HTR-8/SVneo (cell line): ENCODE measurements at regions not wholly inside any gene's neighbourhood (a gene's known extent, or its start where the extent isn't known, plus 50 kb on each side); places are given as distances from the start of the nearest gene placed in this dataset.

Experiments
- DNase-seq: peaks from one replicate; pipeline ENCODE4 v3.0.0; 2011; ENCODE audit warnings: low spot score, mixed read lengths; ENCODE audit not compliant: insufficient read length
- FAIRE-seq: peaks from 2 replicates; lab custom pipeline; 2011; peaks lifted over from hg19 to GRCh38; lab: Jason Lieb, UNC

DNA sequence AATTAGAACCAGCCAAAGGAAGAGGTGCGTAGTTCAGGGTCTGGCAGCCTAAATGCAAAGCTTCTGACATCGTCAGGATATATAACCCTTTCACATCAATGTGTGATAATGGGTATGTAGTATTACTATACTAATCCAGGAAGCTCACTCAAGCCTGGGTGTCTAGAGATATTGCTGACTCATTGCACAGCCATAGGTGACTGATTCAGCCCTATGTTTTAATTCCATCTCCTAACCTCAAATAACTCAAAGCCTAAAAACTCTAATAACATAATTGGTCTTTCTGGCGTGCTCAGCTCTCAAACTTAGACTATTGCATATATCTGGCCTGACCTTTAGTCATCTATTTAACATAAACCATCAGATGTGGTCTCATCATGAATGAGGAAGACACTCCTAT lies 658.4 kb downstream of the TBC1D32 start:
- DNase-seq (no peak), FAIRE-seq (no peak)

DNA sequence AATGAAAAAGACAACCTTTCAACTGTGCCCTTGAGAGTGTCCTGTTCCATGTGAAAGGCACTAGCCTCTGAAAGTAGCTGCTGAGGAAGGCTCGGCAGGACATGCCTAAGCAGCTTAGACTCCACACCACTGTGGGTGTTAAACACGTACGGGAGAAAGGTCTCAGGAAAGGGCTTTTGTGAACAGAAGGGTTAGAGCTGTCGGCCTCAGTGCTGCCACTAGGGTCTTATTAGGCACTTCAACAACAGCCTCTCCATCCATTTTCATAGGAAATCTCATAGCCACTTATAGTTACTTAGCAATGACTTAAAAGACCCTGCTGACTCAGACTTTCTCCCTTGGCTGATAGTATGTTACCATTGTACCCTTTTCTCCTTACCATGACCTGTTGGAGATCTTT lies 662.8 kb downstream of the TBC1D32 start:
- FAIRE-seq = no peak
- DNase-seq = no peak

DNA sequence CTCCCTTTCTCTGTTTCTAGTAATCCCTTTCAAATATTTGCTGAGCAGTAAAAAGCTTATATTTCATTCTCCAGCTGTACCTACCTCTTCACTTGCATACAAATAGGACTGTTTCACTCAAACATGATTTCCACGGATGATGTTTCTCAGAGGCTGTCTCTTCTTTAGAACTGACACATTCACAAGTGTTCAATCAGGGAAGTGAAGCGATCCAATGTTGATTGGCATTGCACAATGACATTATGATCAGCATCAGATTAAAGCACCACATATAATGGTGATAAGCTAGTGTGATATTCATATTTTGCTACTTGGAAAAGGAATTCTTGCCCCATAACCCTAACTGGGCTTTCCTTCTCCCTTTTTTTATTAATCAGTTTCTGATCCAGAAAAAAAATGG lies 681.8 kb downstream of the TBC1D32 start:
- no peak for FAIRE-seq
- no peak for DNase-seq

DNA sequence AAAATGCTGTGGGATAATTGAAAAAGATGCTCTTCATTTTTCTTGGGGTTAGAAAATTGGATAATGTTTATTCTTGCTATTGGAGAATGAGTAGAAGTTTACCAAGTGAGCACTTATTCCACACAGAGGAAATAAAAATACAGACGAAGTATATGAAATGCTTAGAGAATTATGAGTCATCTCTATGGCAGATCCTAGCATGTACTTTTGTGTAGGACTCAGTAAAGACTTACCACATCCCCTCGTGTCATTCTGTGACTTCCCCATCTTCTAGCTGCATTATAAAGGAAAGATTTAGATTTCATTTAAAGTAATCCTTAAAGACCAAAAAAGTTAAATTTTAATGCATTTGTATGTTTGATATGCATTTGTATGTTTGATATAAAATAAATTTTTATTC lies 685.6 kb downstream of the TBC1D32 start:
- no peak for FAIRE-seq

DNA sequence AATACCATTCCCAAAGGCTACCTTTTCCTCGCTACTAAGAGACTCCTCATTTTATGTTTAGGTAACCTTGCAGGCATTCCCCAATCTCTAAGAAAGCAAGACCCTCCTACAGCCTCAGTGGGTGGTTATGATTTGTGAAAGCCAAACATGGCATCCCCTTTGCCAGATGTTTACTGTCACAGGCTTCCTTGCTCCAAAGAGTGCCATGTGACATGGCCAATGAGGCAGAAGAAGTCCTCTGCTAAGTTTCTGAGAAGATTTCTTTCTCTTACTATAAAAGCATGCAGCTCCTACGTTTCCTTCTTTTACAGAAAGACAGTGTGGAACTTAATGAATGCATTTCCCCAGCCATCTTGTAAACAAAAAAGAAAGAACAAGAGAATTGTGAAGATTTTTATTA lies 688.2 kb downstream of the TBC1D32 start:
- DNase-seq (no peak), FAIRE-seq (no peak)

More for the DNA sequence above, 685.6 kb downstream of the TBC1D32 start:
- DNase-seq = no peak

DNA sequence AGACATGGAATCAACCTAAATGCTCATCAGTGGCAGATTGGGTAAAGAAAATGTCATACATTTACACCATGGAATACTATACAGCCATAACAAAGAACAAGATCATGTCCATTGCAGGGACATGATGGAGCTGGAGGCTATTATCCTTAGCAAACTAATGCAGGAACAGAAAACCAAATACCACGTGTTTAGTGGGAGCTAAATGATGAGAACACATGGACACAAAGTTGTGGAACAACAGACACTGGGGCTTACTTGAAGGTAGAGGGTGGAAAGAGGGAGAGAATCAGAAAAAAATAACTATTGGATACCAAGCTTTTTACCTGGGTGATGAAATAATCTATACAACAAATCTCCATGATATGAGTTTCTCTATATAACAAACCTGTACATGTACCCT lies 701.3 kb downstream of the TBC1D32 start:
- no peak for FAIRE-seq
- DNase-seq = no peak

DNA sequence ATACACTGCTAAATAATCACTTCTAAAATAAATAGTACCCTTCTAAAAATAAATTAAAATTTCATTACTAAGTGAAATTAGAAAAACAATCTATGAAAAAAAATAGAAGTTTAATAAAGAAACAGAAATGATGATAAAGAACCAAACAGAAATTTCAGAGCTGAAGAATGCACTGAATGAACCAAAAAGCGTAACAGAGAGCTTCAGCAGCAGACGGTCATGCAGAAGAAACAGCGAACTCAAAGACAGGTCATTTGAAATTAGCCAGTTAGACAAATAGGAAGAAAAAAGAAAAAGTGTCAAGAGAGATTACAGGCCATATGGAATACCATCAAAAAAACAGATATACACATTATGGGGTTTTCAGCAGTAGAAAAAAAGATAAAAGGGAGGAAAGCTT lies 706.7 kb downstream of the TBC1D32 start:
- no peak for FAIRE-seq
- no peak for DNase-seq

DNA sequence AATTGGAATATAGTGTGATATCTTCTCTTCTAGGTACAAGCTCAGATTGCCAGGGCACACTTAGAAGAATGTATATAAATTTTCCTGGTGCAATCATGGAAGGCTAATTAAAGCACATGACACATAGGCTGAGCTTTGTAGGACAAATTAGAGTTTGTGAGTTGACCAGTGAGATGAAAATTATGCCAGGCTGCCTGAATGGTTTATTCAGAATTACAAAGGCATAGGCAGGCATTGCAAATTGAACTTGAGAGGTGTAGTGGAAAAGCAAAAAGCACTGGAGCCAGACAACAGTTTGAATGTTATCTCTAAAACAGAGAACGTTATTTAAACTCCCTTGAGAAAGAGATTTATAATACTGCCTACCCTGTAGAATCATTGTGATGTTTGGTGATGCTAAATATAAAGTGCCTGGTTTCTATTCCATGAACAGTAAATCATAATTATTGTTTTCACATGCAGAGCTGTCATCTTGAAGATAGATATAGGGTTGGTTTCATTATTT lies 712.1 kb downstream of the TBC1D32 start:
- FAIRE-seq (no peak), DNase-seq (no peak)

DNA sequence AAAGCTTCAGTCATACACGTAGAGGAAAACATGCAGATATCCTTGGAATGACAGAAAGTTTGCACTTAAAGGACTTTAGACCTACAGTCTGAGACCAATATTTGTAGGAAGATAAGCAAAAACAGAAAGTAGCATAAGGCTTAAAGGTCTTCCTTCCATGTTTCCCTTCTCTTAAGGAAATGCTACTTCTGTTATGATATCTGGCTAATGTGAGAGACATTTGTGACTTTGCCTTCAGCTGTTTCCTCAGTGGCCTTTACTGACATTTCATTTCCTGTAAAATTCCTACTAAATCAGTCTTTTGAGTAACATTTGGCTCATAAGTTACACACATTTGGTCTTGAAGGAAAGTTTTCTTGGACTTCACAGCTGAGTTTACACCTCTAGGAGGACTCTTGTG lies 713.4 kb downstream of the TBC1D32 start:
- FAIRE-seq = no peak
- DNase-seq = no peak

DNA sequence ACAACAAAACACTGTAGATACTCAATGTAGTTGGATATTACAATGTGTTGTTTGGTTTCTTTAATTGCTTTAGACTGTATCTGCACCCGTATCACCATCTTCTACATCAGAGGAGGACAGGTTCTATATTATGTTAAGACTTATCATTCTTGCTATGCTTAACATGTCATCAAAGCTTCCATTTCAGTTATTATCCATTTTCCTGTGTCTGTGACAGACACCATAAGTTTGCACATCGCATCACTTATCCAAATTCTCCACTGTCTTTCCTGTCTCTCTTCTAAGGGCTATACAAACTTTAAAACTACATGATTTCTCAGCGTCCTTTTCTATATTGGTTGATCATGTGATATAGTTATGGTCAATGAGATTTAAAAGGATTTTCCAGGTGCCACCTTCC lies 719.0 kb downstream of the TBC1D32 start:
- FAIRE-seq (no peak), DNase-seq (no peak)

DNA sequence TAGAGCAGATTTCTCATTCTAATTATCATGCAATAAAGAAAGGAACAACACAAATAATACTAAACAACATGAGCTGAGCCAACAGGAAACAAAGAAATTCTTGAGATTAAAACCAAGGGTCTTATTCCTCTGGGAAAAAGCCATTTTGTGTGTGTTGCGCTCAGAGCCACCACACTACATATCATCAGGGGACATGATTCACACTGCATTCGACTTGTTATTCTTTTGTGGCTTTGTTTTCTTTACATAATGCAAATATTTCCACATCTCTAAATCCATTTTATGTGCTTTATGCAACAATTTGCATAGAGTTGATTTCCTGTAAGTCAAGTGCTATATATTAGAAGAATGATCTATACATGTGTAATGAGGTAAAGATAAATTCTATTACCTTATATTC lies 719.6 kb downstream of the TBC1D32 start:
- no peak for FAIRE-seq
- no peak for DNase-seq

DNA sequence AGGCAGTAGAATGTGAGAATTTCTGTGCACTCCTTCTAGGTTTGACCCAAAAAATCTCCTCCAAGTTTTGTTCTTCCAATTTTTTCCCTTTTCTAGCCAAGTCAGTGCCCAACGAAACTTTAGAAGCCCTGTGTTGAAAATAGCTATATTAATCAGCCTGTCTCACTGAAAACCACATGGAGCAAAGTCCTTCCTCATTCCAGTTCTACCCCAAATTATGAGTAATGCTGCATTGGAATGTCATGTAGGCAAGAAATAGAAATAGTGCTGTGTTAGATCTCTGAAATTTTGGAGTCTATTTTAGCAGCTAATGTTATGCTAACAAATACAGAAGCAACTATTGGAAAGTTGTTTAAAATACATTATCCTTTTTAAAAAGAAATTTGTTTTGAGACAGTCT lies 725.5 kb downstream of the TBC1D32 start:
- DNase-seq (no peak), FAIRE-seq (no peak)

DNA sequence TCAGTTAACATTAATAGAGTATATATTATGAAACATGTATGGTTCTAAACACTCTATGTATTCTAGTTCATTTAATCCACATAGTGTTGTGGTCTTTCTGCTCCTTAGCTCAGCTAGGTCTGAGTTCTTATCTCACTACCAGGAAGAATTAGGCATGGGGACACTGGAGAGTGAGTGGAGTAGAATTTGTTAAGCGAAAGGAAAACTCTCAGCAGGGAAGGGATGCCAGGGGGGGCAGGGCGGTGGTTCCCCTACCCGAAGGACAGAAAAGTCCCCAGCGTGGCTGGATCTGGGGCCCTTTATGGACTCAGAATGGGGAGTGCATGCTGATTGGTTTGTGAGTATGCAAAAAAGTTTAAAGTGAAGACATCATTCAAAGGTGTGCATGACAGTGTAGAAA lies 727.5 kb downstream of the TBC1D32 start:
- DNase-seq (no peak), FAIRE-seq (no peak)

DNA sequence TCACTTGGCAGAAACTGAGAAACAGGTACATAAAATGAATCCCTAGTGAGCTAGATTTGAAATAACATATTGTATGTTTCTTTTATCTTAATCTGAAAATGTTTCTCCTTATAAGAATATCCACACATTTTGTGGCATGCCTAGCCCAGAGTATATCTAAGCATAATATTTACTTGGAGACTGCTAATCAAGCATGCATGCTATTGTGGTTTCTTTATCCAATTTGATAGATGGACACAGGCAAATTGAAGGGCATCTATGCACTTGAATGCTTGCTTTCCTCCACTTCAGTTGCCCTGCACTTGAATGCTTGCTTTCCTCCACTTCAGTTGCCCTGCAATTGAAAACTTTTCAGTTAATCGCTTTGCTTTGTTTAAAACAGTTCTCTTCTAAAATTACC lies 729.8 kb downstream of the TBC1D32 start:
- FAIRE-seq (no peak), DNase-seq (no peak)

DNA sequence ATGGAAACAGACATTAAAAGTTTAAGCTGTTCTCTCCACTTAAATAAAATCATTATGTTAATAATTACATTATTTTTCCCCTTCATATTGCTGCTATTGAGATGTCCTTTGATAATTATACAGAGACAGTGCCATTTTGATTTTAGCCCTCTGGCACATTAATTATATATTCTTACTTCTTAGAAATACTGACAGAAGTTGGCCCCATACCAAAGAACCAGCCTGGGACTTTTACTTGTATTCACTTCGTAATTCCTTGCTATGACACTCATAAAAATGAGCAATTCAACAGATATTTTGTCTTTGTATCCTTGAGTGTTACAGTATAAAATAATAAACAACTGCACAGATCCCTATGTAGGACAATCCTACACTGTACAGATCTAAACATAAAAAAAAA lies 743.7 kb downstream of the TBC1D32 start:
- FAIRE-seq = no peak
- no peak for DNase-seq

DNA sequence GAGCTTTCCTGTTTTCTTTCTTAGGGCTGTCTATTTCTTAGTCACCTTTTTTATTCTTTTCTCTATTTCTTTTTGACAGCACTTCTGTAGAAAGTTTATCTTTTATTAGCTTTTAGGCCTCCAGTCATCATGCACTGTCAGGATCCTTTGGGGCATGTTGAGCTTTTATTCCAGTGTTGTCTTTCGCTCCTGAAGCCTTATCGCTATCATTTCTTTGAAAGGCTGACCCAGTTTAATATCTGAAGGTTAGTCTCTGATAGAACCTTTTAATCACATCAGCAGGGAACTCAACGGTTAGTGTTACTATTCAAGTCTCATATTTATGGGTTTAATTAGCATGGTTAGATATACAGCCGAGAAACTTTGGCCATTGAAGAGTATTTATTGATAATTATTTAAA lies 745.9 kb downstream of the TBC1D32 start:
- FAIRE-seq = no peak
- DNase-seq = no peak

DNA sequence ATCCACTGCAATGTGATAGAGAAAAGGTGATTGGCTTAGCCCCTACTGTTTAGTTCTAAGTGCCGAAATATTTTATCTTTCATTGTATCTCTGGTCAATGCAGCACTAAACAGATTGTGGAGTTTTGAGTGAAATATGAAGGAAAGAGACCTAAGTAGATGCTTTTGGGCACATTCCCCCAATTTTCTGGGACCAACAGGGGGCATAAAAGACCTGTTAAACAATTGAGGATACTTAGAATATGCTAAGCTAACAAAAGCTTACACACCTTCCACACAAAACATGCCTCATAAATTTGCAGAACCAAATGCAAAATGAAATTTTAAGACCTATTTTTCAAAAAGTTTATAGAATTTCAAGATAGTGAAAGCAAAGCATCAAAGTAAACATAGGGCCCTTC lies 746.9 kb downstream of the TBC1D32 start:
- FAIRE-seq (no peak), DNase-seq (no peak)

DNA sequence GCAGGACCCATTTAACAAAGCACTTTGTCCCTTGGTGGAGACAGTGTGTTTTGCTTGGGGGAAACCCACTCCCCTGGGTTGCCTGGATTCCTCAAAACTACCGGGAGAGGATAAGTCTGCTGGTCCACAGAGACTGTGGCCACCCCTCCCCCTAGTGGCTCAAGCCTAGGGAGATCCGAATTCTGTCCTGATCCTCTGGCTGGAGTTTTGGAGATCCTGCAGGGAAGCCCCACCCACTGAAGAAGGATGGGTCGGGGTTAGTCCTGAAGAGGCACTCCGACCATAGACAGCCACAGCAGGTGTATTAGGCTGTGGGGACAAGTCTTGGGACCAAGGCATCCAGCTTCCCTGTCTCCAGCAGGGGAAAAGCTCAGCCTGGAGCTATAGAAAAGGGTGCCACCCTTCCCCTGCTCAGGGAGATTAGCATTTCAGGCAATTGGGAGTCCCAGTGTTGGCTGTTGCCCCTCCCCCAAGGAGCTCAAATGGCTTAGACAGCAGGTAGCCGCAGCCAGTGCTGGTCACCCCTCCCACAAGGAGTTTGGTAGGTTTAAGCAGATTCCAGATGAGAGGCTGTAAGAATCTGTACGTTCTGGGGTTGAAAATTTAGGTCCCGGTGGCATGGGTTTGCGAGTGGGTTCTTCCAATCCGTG lies 750.0 kb downstream of the TBC1D32 start:
- no peak for DNase-seq
- FAIRE-seq = no peak

DNA sequence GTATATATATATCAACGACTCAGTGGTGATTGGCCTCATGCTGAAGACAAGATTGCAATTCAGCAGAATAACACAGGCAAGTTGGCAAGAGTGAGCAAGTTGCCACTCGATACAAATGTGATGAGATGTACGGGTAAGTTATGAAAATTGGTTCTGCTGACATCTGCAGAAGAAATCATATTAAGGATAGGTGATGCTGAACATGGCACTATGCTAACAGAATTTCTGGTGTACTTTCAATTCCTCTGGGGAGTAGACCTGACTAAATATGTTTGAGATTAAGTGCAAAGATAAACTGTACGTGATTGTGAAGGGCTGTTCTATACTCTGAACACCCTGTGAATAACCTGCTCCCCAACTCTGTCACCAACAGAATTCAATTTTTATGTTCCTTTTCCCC lies 758.2 kb downstream of the TBC1D32 start:
- DNase-seq (no peak), FAIRE-seq (no peak)

DNA sequence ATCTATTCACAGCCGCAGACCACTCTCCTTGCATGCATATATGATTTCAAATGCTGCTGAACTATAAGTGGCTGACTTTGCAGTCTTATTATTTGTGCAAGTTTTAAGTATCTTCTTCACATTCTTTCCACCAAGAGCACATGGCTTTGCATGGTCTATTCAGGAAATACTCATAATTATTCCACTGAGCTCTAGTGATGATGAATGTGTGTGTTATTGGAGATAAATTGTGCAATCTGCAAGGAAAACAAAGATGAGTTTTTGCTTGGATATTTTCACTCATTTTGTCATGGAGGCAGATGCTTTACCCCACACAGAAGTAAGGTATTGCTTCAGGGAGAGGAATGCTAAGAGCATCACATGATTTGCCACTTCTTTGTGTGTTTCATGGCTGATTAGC lies 764.6 kb downstream of the TBC1D32 start:
- DNase-seq (no peak), FAIRE-seq (no peak)

DNA sequence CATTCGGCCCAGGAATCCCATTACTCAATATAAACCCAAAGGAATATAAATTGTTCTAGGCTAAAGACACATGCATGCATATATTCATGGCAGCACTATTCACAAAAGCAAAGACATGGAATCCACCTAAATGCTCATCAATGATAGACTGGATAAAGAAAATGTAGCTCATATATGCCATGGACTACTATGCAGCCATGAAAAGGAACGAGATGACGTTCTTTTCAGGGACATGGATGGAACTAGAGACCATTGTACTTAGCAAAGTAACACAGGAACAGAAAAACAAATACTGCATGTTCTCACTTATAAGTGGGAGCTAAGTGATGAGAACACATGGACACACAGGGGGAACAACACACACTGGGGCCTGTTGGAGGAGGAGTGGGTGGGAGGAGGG lies 769.5 kb downstream of the TBC1D32 start:
- FAIRE-seq = no peak
- DNase-seq = no peak

DNA sequence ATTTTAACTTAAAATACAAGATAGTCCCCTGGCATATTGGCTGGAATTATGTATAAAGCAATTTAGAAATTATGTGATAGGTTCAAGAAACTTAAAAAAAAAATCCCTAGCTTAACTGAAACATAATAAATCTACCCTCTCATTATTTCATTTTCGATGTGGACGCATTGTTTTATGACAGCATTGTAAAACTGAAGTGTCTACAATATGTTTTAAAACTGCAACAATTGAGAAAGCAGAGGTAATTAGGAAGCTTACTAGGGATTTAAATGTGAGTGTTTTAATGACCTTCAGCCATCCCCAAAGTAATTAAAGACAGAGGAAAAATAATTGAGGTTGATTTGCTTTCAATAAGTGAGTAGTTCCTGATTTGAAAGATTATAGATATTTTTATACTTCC lies 776.0 kb downstream of the TBC1D32 start:
- no peak for DNase-seq
- no peak for FAIRE-seq

DNA sequence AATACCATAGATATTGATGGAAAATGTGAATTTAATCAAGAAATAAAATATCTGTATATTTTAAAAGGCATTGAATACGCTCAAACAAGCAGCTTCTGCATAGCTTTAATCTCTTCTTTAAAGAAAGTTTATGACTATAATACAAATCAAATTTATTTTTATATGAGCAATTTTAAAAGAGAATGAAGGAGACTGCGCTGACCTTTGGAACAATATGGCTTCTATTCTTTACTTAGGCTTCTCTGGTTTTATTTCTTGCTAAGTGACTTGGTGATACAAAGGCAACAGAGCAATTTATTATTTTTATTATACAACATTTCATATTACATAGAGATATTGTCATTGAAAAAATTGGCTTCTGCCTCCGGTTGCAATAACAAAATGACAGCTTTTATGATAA lies 776.7 kb downstream of the TBC1D32 start:
- FAIRE-seq (no peak), DNase-seq (no peak)
